A549 (cell line): ENCODE measurements at regions not wholly inside any gene's neighbourhood (a gene's known extent, or its start where the extent isn't known, plus 50 kb on each side); places are given as distances from the start of the nearest gene placed in this dataset.

Source experiments
- MAZ ChIP-seq: fragments of 150-350 bp; IDR thresholded peaks from 2 replicates; pipeline ENCODE4 v1.6.1; 2014; ENCODE audit warnings: antibody characterized with exemption, low read depth, low read length, borderline replicate concordance
- NFE2L2 ChIP-seq: fragments of 150-350 bp; conservative IDR thresholded peaks from 2 replicates; pipeline ENCODE4 v1.6.1; 2014; ENCODE audit warnings: low read length
- small RNA-seq, 6 experiments: library from RNA; depleted of rRNA; stranded (forward); fragments of <200 nt; gene quantifications; one replicate each; pipeline ENCODE3, GENCODE V24; 2012

DNA sequence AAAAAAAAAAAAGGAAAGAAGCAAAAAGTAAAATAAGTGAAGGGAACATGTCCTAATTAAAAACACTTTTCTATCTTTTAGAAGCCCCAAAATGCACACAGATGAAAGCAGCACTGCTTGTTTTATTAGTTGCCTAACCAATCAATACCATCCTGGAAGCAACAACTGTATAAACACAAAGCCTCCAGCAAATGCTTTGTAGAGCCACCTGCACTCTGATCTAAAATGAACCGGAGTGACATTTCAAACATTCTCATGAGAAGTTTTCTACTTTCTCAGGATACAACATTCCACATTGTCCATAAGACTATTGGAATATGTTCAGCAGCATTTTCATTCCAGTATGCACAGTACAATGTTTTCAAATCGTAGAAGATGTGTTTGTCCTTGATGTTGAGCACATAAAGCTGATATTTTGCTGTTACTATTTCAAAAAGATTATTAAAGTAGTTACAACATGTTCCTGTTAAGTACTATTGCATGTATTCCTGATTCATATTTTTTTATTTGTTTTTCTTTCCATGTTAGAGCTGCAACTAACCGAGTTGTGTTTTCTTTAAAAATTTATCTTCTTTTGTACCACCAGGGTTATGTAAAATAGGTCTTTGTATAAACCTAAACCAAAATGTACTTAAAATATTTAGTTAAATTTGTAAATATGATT is 50.3 kb upstream of the PLSCR5 start (continued):
- TF ChIP-seq NFE2L2: no peak
- TF ChIP-seq MAZ: no peak

Small RNA genes in the stretch of these regions (small RNA-seq; reads per million reads assigned to genes)
- 0 to 15.9 (median 1.0) reads per million in 6 experiments for gene RNU6-505P
